Right cardiac atrium (tissue), 5 donors: ENCODE measurements at regions not wholly inside any gene's neighbourhood (a gene's known extent, or its start where the extent isn't known, plus 50 kb on each side); places are given as distances from the start of the nearest gene placed in this dataset.

Experiments
- ATAC-seq, 2 donors: fragments of 200-7000 bp; cut with Tn5 transposase; one replicate each; pipeline versions ENCODE4 v1.8.0 to v1.9.1; 2020; ENCODE audit warnings: moderate library complexity in 2 of 2, mild to moderate bottlenecking in 1 of 2
- DNase-seq, 3 donors: peaks; one replicate each; pipeline ENCODE4 v3.0.0-alpha.2; 2020
- H3K27ac ChIP-seq: one replicate; pipeline ENCODE4 v1.5.1; 2013; ENCODE audit warnings: mild to moderate bottlenecking, low read length, control low read depth, moderate library complexity
- H3K27me3 ChIP-seq: one replicate; pipeline ENCODE4 v1.6.1; 2013; ENCODE audit not compliant: control insufficient read depth, insufficient read depth
- H3K4me1 ChIP-seq: one replicate; pipeline ENCODE4 v1.6.1; 2013; ENCODE audit warnings: low read length; ENCODE audit not compliant: control insufficient read depth, insufficient read depth
- H3K4me3 ChIP-seq: one replicate; pipeline ENCODE4 v1.5.1; 2013; ENCODE audit warnings: low read length, control low read depth
- H3K9me3 ChIP-seq: one replicate; pipeline ENCODE4 v1.6.1; 2013; ENCODE audit warnings: low read length; ENCODE audit not compliant: control insufficient read depth
- WGBS: extraction: QIAGEN DNeasy Blood & Tissue Kit; methylation state at CpG from one replicate; pipeline ENCODE4 v1.1.7; 2013; 5-methylcytosine and 5-hydroxymethylcytosine counted together
- intact Hi-C, 4 donors: fragments of 100-400 bp; cut with DNase I; formaldehyde crosslinking; loops; one replicate each; pipeline versions ENCODE4 v1.11.0 to v1.14.0; 2022 to 2023
- donor health status: healthy with polysubstance abuse.
- donor health status: DM: no; HTN: yes; CAD: no.
- donor health status: DM: no; HTN: no; CAD: no.
- donor health status: DM: no; HTN: yes; CAD: no; lungs with severe emphysema.
- donor health status: DM: yes; HTN: yes; CAD: no.

DNA sequence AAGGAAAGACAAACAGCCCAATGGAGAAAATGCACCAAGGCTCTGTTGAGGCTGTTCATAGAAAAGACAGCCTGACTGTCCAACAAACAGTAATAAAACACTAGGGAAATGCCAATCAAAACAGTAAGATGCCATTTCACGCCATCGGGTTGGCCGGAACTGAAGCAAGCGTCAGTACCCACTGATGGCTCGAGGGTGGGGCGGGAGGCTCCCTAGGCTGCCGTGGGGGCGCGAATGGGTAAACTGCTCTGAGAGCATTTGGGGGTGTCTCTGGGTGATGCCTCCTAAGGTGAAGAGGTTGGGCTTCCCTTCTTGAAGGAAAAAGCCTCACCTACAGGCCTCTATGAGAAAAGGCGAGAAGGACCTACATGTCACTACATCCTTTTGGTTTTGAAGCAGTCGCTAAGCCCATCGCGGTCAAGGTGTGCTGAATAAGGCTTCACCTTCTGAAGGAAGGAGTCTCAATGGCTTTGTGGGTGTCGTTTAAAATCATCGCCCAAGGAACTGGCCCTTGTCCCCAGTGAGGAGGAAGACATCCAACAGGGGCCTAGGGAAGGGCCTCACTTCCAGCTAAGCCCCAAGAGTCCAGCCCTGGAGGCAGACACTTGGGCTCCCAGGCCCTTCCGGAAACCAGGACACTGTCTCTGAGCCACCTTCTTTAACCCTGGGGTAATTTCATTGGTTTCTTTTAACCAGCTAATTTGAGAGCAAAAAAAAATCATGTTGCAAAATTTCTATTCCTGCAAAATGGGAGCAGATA, 98.5 kb upstream of the PPP2R2D start:
- H3K27ac ChIP-seq, result no peak overlapping the region
- no peaks in the 10 kb centered on the region for H3K27me3 ChIP-seq
- peaks cover 2% of the 10 kb centered on the region for H3K9me3 ChIP-seq
- intact Hi-C loops, result no loop called here
- 94% methylated on average over 16 of the region's 16 CpGs for WGBS
- ATAC-seq (no peak), DNase-seq (no peak)
- H3K4me3 ChIP-seq, result no peak overlapping the region
- no peaks in the 10 kb centered on the region for H3K4me1 ChIP-seq

DNA sequence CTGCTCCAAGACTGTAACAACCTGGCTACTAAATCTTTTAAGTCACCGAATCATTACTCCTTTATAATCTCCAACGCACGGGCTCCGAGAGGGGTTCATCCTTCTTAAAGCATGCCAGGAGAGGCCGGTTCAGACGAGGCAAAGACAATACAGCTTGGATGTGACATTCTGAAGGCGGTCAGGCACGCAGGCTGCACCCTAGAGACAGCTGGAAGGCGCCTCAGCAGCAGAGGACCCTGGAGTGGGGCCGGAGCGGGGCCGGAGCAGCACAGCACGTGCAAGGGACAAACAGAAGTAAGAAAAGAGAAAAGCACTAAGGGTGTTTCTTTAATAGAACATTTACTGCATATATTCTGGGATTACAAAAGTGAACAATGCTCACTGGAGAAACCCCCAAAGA, 97.8 kb upstream of the PPP2R2D start:
- no peaks in the 10 kb centered on the region for H3K4me1 ChIP-seq
- no peaks in the 10 kb centered on the region for H3K27me3 ChIP-seq
- H3K9me3 ChIP-seq, result no peaks in the 10 kb centered on the region
- DNase-seq (no peak), ATAC-seq (no peak)
- 66% methylated on average over 13 of the region's 13 CpGs for WGBS
- intact Hi-C loops, result no loop called here
- H3K27ac ChIP-seq, result no peak overlapping the region
- H3K4me3 ChIP-seq, result no peak overlapping the region

DNA sequence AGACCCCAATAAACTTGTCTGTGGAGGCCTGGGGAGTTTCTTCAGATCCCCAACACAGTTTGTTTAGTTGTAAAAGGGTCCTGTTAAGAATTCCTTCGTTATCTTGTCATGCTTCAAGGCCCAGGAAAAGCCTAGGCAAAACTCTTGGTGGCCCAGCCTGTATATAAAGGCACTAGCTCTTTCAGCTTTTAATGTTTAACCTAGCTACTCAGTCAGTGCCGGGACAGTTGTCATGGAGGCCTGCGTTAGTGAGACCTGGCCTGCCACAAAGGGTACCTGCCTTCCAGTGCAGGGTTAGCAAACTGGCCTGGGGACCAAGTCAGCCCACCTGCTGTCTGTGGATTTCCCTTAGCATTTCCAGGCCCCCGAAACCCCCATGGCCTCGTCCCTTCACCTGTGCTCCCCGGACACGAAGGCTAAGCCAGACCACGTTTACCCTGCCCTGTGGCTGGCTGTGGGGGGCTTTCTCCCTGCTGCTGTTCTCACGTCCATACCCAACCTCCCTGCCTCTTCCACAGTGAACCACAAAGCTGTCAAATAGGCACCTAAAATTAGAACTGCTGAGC, 96.9 kb upstream of the PPP2R2D start:
- Histone ChIP-seq H3K27me3 (no peaks in the 10 kb centered on the region), H3K4me1 (no peaks in the 10 kb centered on the region), H3K9me3 (no peaks in the 10 kb centered on the region), H3K27ac (no peak overlapping the region), H3K4me3 (no peak overlapping the region)
- WGBS, result 74% methylated on average over 9 of the region's 9 CpGs
- intact Hi-C loops, result no loop called here
- ATAC-seq (no peak), DNase-seq (no peak)

DNA sequence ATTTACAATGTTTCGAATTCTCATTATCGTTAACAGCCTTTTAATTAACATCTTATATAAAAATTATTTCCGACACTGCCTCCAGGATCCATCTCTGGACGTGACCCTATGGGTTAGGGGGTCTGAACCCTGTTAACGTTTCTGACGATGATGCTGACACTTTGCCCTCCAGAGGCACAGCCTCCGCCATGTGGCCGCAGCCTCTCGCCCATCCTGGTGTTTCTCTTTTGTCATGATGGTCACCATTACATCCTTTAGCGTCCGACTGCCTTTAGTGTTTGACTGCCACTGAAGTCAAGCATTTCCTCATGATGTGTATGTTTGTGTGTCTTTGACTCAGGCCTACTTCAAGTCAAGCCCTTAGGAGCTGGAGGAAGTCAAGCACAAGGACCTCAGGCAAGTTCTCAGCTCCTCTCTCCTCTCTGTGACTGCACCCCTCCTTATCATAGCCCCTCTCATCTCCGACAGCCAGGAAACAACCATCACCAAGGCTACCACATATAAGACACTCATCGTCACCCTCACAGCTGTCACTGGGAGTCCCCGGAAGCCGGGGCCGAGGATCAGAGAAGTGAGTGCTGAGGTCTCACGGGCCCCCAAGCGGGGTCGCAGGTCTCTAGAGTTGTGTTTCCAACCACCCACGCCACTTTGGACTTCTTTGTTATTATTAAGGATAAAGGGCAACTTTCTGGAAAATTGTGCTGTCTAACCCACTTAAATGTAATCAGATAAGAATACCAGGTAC, 96.1 kb upstream of the PPP2R2D start:
- no peak overlapping the region for H3K27ac ChIP-seq
- DNase-seq (no peak), ATAC-seq (no peak)
- no peak overlapping the region for H3K4me3 ChIP-seq
- no peaks in the 10 kb centered on the region for H3K27me3 ChIP-seq
- intact Hi-C loops, result no loop called here
- H3K9me3 ChIP-seq, result no peaks in the 10 kb centered on the region
- WGBS, result 70% methylated on average over 20 of the region's 20 CpGs
- H3K4me1 ChIP-seq, result no peaks in the 10 kb centered on the region

DNA sequence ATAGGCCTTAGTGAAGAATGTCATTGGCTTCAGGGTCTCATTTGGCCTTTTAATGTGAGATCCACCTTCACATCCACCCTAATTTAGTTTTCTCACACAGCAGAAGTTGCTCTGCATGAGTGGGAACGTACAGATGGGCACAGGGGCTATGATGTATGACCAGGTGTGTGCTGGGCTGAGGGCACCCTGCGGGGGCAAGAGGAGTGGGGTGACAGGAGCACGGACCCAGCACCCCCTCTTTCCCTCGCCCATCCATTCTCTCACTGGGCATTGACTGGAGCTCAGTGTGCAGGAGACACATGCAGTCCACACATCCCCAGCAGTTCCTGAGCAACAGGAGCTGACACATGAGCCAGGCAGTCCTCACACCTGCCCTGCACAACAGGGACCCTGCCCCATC, 95.1 kb upstream of the PPP2R2D start:
- H3K4me1 ChIP-seq, result no peaks in the 10 kb centered on the region
- WGBS, result 84% methylated on average over 4 of the region's 4 CpGs
- no peak for DNase-seq
- H3K9me3 ChIP-seq, result no peaks in the 10 kb centered on the region
- no peak for ATAC-seq
- H3K4me3 ChIP-seq, result no peak overlapping the region
- no peak overlapping the region for H3K27ac ChIP-seq
- no peaks in the 10 kb centered on the region for H3K27me3 ChIP-seq
- intact Hi-C loops, result no loop called here

DNA sequence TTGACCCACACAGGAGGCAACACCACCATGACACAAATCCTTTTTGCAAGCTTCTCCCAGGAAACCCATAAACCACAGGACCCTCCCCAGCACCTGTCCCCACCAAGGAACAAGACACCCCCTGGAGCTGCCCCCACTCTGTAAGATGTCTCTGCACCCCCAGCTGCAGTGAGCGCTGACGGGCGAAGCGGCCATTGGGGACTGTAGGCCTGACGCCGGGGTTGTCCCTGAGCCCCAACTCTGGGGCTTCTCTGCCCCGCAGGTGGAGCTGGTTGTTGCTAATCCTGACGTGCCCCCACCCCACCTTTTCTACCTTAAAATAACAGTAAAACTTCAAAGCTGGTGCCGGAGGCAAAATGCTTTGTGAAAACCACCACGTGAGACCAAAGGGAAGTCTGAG, 94.7 kb upstream of the PPP2R2D start:
- H3K27me3 ChIP-seq, result no peaks in the 10 kb centered on the region
- no peaks in the 10 kb centered on the region for H3K4me1 ChIP-seq
- ATAC-seq (no peak), DNase-seq (no peak)
- H3K9me3 ChIP-seq, result no peaks in the 10 kb centered on the region
- H3K27ac ChIP-seq, result no peak overlapping the region
- intact Hi-C loops, result no loop called here
- WGBS, result 84% methylated on average over 10 of the region's 10 CpGs
- H3K4me3 ChIP-seq, result no peak overlapping the region

DNA sequence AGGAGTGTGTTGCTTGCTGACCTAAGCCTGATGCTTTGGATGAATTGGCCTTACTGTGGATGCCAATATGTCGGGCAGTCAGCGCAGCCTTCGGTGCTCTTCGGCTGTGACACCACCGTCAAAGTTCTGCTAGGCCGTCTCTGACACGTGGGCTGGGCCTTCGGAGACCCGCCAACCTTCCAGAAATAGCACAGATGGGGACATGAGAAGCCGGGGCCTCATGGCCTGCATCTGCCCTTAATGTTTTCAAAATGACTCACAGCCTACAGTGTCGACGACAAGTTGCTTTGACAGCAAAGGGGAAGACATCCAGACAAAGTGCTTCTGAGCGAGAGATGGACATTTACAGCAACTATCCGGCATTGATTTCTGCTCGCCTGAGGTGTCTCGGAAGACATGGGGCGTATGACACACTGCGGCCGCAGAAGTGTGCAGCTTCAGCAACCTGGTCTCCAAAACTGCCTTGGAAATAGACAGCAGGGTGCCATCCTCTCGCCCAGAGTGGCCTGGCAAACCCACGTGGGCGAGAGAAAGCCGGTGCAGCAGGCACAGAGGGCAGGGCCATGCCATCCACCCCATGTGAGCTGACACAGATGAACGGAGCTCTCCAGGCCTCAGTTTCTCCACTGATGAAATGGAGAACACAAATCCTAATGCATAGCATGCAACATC, 94.0 kb upstream of the PPP2R2D start:
- ATAC-seq, result no peak
- 60% methylated on average over 24 of the region's 24 CpGs for whole genome bisulfite sequencing
- Histone ChIP-seq H3K9me3 (no peaks in the 10 kb centered on the region), H3K27ac (no peak overlapping the region), H3K4me3 (no peak overlapping the region), H3K27me3 (no peaks in the 10 kb centered on the region), H3K4me1 (no peaks in the 10 kb centered on the region)
- no peak for DNase-seq
- intact Hi-C loops, result no loop called here

DNA sequence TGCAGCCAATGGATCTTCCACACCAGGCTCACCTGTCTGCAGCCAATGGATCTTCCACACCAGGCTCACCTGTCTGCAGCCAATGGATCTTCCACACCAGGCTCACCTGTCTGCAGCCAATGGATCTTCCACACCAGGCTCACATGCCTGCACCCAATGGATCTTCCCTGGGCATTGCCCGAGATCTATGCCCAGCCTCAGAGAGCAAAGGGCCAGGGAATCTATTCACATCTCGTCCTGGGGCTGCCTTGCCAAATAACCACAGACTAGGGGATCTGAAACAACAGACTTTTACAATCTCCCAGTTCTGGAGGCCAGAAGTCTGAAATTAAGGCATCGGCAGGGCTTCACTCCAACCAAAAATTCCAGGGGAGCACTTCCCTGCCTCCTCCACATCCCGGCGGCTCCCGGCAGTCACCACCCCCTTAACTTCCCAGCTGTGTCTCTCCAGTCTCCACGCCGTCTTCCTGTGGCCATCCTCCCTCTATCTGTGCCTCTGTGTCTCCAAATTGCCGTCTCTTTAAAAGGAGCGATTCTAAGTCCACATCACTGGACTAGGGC, 92.4 kb upstream of the PPP2R2D start:
- H3K4me1 ChIP-seq, result no peaks in the 10 kb centered on the region
- intact Hi-C loops, result no loop called here
- 63% methylated on average over 10 of the region's 10 CpGs for WGBS
- H3K9me3 ChIP-seq, result no peaks in the 10 kb centered on the region
- H3K4me3 ChIP-seq, result no peak overlapping the region
- no peak for ATAC-seq
- no peaks in the 10 kb centered on the region for H3K27me3 ChIP-seq
- H3K27ac ChIP-seq, result no peak overlapping the region
- no peak for DNase-seq

DNA sequence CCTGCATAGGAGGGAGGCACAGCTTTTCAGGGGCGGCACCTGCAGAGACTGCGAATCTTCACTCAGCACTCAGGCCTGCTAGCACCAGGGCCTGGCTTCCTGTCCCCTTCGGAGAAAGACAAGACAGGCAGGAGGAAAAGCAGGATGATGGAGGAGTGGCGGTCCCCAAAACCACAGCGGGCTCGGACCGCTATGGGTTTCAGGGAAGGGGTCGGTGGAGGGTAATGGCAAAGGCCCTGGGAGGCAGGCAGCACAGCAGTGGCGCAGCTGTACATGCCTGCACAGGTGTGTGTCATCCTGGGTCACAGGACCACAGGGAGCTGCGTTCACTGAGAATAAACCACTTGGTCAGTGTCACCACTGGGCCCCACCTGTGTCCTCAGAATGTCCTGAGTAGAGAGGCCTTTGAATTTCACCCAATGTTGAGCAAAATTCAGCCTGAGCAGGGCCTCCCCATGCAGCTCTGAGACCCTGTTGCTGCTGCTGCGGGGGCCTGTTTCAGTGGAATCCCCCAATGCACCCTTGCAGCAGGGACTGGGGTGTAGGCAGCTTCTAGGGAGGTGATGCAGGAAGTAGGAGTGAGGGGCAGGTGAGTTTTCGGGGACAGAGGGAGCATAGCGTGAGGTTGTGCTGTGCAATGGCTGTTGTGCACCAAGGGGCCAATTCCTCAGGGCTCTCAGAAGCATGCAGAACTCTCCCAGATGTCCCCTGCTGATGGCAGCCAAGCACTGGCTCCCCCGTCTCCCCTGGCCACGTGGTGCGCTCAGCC, 90.6 kb upstream of the PPP2R2D start:
- no peaks in the 10 kb centered on the region for H3K9me3 ChIP-seq
- DNase-seq (no peak), ATAC-seq (no peak)
- intact Hi-C loops, result no loop called here
- H3K27me3 ChIP-seq, result no peaks in the 10 kb centered on the region
- no peak overlapping the region for H3K27ac ChIP-seq
- WGBS, result 75% methylated on average over 16 of the region's 16 CpGs
- H3K4me1 ChIP-seq, result no peaks in the 10 kb centered on the region
- no peak overlapping the region for H3K4me3 ChIP-seq

DNA sequence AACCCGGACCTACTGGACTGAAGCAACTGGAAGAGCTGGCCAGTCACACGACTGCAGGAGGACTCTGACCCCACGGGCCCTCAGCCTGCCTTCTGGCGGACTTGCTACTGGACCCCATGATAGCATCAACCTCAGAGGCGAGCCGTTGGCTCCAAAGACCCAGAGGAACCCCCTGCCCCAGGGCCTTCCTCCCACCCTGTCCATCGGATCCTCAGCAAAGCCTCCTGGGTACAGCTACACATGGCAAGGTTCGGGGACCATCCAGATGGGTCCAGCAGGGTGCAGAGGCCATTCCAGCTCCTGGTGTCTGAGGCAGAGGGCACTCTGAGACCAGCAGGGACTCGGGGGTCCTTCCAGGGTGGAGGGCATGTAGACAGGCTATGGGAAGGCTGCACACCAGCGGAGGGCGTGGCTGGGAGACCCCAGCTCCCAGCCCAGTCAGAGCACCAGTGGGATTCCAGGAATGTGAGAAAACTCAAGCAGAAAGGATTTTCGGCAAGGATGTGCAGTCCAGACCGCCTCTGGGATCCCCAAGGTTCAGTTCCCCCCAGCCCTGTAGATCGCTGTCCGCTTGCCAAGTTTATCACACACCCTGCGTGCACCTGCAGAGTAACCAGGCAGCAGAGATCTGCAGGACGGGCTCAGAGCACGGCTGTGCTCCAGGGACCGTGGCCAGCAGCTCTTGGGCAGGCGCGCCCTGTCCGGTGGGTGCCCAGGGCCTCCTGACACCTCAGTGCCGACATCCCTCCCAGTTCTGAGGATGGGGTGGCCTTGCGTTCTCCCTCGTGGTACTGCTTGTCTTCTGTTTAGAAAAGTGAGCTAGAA, 89.8 kb upstream of the PPP2R2D start:
- Histone ChIP-seq H3K4me3 (no peak overlapping the region), H3K27me3 (no peaks in the 10 kb centered on the region), H3K4me1 (no peaks in the 10 kb centered on the region), H3K27ac (no peak overlapping the region), H3K9me3 (no peaks in the 10 kb centered on the region)
- intact Hi-C loops, result no loop called here
- WGBS, result 81% methylated on average over 25 of the region's 25 CpGs
- no peak for DNase-seq
- ATAC-seq, result no peak
